Stomach (tissue), 8 donors: ENCODE measurements at regions not wholly inside any gene's neighbourhood (a gene's known extent, or its start where the extent isn't known, plus 50 kb on each side); places are given as distances from the start of the nearest gene placed in this dataset.

ENCODE experiments used
- DNase-seq, 2 donors: peaks; one replicate each; pipeline versions ENCODE4 v3.0.0 to v3.0.0-alpha.2; 2013 to 2019
- H3K27ac ChIP-seq, 5 donors: fragments of 200-600 bp in 4 of 5; sonication (generic) in 4 of 5; one replicate each; pipeline ENCODE4 v1.5.1; 2013 to 2019; ENCODE audit warnings: mild to moderate bottlenecking in 1 of 5, moderate library complexity in 1 of 5
- H3K27me3 ChIP-seq, 3 donors: fragments of 200-600 bp; sonication (generic); one replicate each; pipeline ENCODE4 v1.5.1; 2017 to 2019; ENCODE audit warnings: mixed run types in 1 of 3
- H3K36me3 ChIP-seq, 4 donors: fragments of 200-600 bp; sonication (generic); 1 replicate in 3 of 4; 2 replicates in 1 of 4; pipeline ENCODE4 v1.5.1; 2016 to 2019
- H3K4me1 ChIP-seq, 4 donors: fragments of 200-600 bp; sonication (generic); one replicate each; pipeline ENCODE4 v1.5.1; 2016 to 2019
- H3K4me3 ChIP-seq, 4 donors: fragments of 200-600 bp; sonication (generic) in 3 of 4; one replicate each; pipeline ENCODE4 v1.5.1; 2016 to 2019; ENCODE audit warnings: mild to moderate bottlenecking in 1 of 4
- H3K9me3 ChIP-seq, 4 donors: fragments of 200-600 bp; sonication (generic); one replicate each; pipeline ENCODE4 v1.5.1; 2016 to 2019
- CTCF ChIP-seq, 7 experiments: fragments of 450-650 bp in 4 of 7; fragments of 200-600 bp in 3 of 7; sonication (generic) in 3 of 7; IDR thresholded peaks; one replicate each; pipeline ENCODE4 v1.5.1; 2016 to 2019; ENCODE audit warnings: antibody characterized with exemption in 7 of 7, control low read depth in 2 of 7, mild to moderate bottlenecking in 1 of 7
- EP300 ChIP-seq: sonication (generic); formaldehyde crosslinking; IDR thresholded peaks from one replicate; pipeline ENCODE4 v1.6.1; 2017; ENCODE audit warnings: antibody characterized with exemption
- POLR2A ChIP-seq, 4 donors: fragments of 450-650 bp; IDR thresholded peaks; one replicate each; pipeline ENCODE4 v1.6.1; 2016; ENCODE audit warnings: antibody characterized with exemption in 4 of 4, control low read depth in 2 of 4, mild to moderate bottlenecking in 1 of 4, moderate library complexity in 1 of 4
- POLR2AphosphoS5 ChIP-seq, 3 donors: sonication (generic); formaldehyde crosslinking; IDR thresholded peaks; one replicate each; pipeline ENCODE4 v1.6.1; 2016; ENCODE audit warnings: antibody characterized with exemption in 3 of 3
- WGBS, 5 donors: extraction: QIAGEN DNeasy Blood & Tissue Kit in 3 of 5; methylation state at CpG; one replicate each; pipeline versions ENCODE4 v1.1.5 to v1.1.7; 2013 to 2018; 5-methylcytosine and 5-hydroxymethylcytosine counted together
- intact Hi-C: fragments of 100-400 bp; cut with DNase I; formaldehyde crosslinking; loops from one replicate; pipeline ENCODE4 v1.15.1; 2023; ENCODE audit warnings: low total_unique reads
- donor health status: healthy with polysubstance abuse.
- donor health status: Bipolar disorder and iron deficiency.
- donor health status: healthy.

- no peak for DNase-seq
- Histone ChIP-seq H3K9me3 (peaks cover 0 to 5% (median 0%) of the 10 kb centered on the region in 4 donors), H3K27me3 (no peaks in the 10 kb centered on the region), H3K27ac (no peak overlapping the region), H3K4me3 (no peak overlapping the region), H3K4me1 (no peaks in the 10 kb centered on the region), H3K36me3 (no peaks in the 10 kb centered on the region)
- intact Hi-C loops = no loop called here
- no peak for TF ChIP-seq POLR2A (IDR thresholded peaks at IDR 0.05)
- no peak for TF ChIP-seq POLR2AphosphoS5 (IDR thresholded peaks at IDR 0.05)
- no peak for TF ChIP-seq CTCF (IDR thresholded peaks at IDR 0.05)
- no peak for TF ChIP-seq EP300
- 39 to 53% (median 42%) methylated on average over 4 of the region's 4 CpGs for WGBS, 5 donors
These were observed 430.6 kb downstream of the GRB14 start for GRCh38 chr2:164190700-164191099.

- 83 to 90% (median 88%) methylated on average over 2 of the region's 2 CpGs for WGBS, 5 donors
- no peaks in the 10 kb centered on the region for H3K27me3 ChIP-seq
- no peak for TF ChIP-seq POLR2A (IDR thresholded peaks at IDR 0.05)
- no peak for TF ChIP-seq EP300
- TF ChIP-seq CTCF (IDR thresholded peaks at IDR 0.05) = no peak
- no peak for TF ChIP-seq POLR2AphosphoS5 (IDR thresholded peaks at IDR 0.05)
- H3K9me3 ChIP-seq = peaks cover 0 to 5% (median 0%) of the 10 kb centered on the region in 4 donors
- no peaks in the 10 kb centered on the region for H3K4me1 ChIP-seq
- H3K4me3 ChIP-seq = no peak overlapping the region
- H3K36me3 ChIP-seq = no peaks in the 10 kb centered on the region
- DNase-seq = no peak
- H3K27ac ChIP-seq = no peak overlapping the region
- intact Hi-C loops = no loop called here
These were observed 431.4 kb downstream of the GRB14 start for GRCh38 chr2:164189851-164190250.

GRCh38 chr2:164187121-164187520 lies 434.2 kb downstream of the GRB14 start:
- Histone ChIP-seq H3K27ac (no peak overlapping the region), H3K27me3 (no peaks in the 10 kb centered on the region), H3K4me3 (no peak overlapping the region), H3K4me1 (no peaks in the 10 kb centered on the region), H3K9me3 (no peaks in the 10 kb centered on the region), H3K36me3 (no peaks in the 10 kb centered on the region)
- intact Hi-C loops = no loop called here
- no peak for DNase-seq
- TF ChIP-seq CTCF (IDR thresholded peaks at IDR 0.05) (no peak), EP300 (no peak)
- 73 to 84% (median 81%) methylated on average over 4 of the region's 4 CpGs for WGBS, 5 donors

- Histone ChIP-seq H3K4me3 (no peak overlapping the region), H3K4me1 (no peaks in the 10 kb centered on the region), H3K27ac (no peak overlapping the region), H3K9me3 (no peaks in the 10 kb centered on the region), H3K27me3 (no peaks in the 10 kb centered on the region), H3K36me3 (no peaks in the 10 kb centered on the region)
- intact Hi-C loops = no loop called here
- WGBS, 5 donors = 73 to 83% (median 79%) methylated on average over 6 of the region's 6 CpGs
- DNase-seq = no peak
- no peak for TF ChIP-seq CTCF (IDR thresholded peaks at IDR 0.05)
- no peak for TF ChIP-seq EP300
- no peak for TF ChIP-seq POLR2AphosphoS5 (IDR thresholded peaks at IDR 0.05)
- TF ChIP-seq POLR2A (IDR thresholded peaks at IDR 0.05) = no peak
These were observed 434.7 kb downstream of the GRB14 start for GRCh38 chr2:164186591-164186990.
